ENCODE measurements at regions not wholly inside any gene's neighbourhood (a gene's known extent, or its start where the extent isn't known, plus 50 kb on each side); places are given as distances from the start of the nearest gene placed in this dataset.

DNA sequence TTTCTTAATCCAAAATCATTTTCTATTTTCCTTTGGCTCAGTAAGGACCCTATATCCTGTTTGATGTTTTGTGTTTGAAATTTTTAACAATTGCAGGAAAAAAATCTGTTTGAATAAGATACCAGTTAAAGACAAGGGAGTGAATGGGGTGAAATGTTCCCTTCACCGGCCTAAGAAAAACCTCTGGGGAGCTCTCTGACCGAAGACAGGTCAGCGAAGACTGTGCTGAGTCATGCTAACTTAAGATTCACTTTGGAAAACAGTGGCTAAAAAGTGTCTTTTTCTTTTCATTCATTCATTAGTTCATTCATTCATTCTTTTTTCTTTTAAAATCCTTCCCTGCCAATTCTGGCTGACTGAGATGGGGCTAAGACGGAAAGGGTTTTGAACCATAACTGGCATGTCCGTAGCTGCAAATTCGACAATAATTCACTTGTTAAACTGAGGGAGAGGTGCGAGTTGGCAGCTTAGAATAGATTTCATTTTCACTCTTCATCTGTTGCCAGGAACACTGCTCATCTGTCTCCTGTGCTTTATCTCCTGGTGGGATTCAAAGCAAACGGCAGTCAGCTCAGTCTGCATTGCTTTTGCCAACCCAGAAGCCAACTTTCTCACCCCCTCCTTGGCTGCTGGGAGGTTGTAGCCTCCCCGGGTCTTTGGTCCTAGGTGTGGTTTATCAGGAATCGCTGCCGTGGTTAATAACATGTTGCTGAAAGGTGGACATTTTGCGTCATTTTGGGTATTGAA is 434.0 kb upstream of the LARGE1 start:
- Histone ChIP-seq H3K27me3 (ENCODE audit: control insufficient read depth, insufficient read depth, low read length) (no peaks in the 10 kb centered on the region), H3K36me3 (ENCODE audit: control insufficient read depth, insufficient read depth, low read length) (no peaks in the 10 kb centered on the region), H3K4me3 (ENCODE audit: low read depth, low read length) (no peak overlapping the region)
- CTCF ChIA-PET: no interaction called here
- TF ChIP-seq, protein P1, sequence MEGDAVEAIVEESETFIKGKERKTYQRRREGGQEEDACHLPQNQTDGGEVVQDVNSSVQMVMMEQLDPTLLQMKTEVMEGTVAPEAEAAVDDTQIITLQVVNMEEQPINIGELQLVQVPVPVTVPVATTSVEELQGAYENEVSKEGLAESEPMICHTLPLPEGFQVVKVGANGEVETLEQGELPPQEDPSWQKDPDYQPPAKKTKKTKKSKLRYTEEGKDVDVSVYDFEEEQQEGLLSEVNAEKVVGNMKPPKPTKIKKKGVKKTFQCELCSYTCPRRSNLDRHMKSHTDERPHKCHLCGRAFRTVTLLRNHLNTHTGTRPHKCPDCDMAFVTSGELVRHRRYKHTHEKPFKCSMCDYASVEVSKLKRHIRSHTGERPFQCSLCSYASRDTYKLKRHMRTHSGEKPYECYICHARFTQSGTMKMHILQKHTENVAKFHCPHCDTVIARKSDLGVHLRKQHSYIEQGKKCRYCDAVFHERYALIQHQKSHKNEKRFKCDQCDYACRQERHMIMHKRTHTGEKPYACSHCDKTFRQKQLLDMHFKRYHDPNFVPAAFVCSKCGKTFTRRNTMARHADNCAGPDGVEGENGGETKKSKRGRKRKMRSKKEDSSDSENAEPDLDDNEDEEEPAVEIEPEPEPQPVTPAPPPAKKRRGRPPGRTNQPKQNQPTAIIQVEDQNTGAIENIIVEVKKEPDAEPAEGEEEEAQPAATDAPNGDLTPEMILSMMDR (IDR thresholded peaks at IDR 0.05; ENCODE audit: insufficient read depth, low read depth, low read length): no peak
- DNase-seq (ENCODE audit: low read depth): no peak
- POLR2A ChIA-PET: no interaction called here

DNA sequence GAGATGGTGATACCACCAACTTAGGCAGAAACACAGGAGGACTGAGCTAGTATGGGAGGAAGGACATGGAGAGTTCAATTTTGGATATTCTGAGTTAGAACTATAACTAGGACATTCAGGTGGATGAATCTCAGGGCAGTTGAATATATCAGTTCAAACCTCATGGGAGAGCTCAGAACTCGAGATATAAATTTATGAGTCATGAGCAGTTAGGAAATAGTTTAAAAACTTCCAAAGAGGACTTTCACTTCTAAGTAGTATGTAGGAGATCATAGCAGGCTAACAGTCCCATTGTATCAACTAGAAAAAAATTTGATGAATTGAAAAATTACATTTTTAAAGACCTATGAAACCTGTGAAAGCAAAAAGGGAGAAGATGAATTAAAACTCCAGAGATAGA is 436.2 kb upstream of the LARGE1 start:
- TF ChIP-seq, protein P1 (IDR thresholded peaks at IDR 0.05; ENCODE audit: insufficient read depth, low read depth, low read length): no peak
- CTCF ChIA-PET: no interaction called here
- Histone ChIP-seq H3K36me3 (ENCODE audit: control insufficient read depth, insufficient read depth, low read length) (no peaks in the 10 kb centered on the region), H3K27me3 (ENCODE audit: control insufficient read depth, insufficient read depth, low read length) (no peaks in the 10 kb centered on the region), H3K4me3 (ENCODE audit: low read depth, low read length) (no peak overlapping the region)
- POLR2A ChIA-PET: no interaction called here
- no peak for DNase-seq (ENCODE audit: low read depth)

DNA sequence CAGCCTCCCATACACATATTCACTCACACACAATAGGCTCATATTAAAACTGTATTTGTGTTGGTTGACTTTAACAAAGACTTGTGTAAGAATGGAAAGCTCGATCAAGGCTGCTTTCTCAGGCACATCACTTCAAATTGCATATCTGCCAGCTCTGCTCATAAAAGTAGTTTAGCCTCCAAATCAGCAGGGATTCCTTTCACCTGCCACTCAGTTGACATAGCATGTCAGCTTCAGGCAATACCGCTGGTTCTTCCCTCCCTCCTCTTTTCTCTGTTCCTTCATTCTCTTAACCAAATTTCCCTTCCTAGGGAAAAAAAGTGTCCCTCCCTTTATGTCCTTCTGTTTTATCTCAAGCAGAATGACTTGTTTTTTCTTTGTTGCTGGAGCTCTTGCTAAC is 450.4 kb upstream of the LARGE1 start:
- TF ChIP-seq, protein P1 (IDR thresholded peaks at IDR 0.05; ENCODE audit: insufficient read depth, low read depth, low read length): no peak
- DNase-seq (ENCODE audit: low read depth): no peak
- ChIA-PET CTCF (interaction anchor here (0.6 kb wide), 1 partner anchor 560 kb away, joined by 3 read pairs; no protein-coding TSS in a partner anchor), POLR2A (no interaction called here)
- no peaks in the 10 kb centered on the region for H3K36me3 ChIP-seq (ENCODE audit: control insufficient read depth, insufficient read depth, low read length)
- no peaks in the 10 kb centered on the region for H3K27me3 ChIP-seq (ENCODE audit: control insufficient read depth, insufficient read depth, low read length)
- H3K4me3 ChIP-seq (ENCODE audit: low read depth, low read length): no peak overlapping the region

DNA sequence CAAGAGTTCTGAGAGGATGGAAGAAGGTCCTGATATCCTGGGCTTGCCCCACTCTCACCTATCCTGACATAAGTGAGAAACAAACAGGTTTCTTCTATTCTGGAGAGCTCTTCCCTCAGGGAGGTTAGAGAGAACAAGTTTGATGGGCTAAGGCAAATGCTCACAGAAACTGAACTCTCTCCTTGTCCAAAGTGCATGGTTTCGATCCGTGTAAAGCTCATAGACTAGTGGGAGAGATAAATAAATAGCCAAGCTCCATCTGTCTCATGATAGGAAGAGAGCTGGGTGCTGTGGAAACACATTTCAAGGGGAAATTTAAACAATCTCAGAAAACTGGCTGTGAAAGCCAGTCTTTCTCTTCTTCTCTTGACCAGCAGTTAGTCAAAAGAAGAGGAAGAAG is 459.5 kb upstream of the LARGE1 start:
- CTCF ChIA-PET: no interaction called here
- POLR2A ChIA-PET: no interaction called here
- H3K36me3 ChIP-seq (ENCODE audit: control insufficient read depth, insufficient read depth, low read length): no peaks in the 10 kb centered on the region
- H3K4me3 ChIP-seq (ENCODE audit: low read depth, low read length): no peak overlapping the region
- H3K27me3 ChIP-seq (ENCODE audit: control insufficient read depth, insufficient read depth, low read length): no peaks in the 10 kb centered on the region
- TF ChIP-seq, protein P1 (IDR thresholded peaks at IDR 0.05; ENCODE audit: insufficient read depth, low read depth, low read length): no peak
- no peak for DNase-seq (ENCODE audit: low read depth)

DNA sequence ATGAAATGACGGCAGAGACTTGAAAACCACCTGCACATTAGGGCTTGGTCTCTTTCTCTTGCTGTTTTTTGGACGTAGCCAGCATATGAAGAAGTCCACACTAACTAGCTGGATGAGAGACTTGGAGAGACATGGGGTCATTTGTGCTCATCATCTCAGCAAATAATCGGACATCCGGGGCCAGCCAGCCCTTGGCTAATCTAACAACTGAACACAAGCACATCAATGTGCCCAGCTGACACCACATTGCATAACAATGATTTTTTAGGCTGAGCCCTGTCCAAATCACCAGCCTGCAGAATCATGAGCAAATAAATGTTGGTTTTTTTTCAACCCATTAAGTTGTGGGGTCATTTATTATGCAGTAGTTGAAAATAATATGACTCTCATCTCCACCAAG is 460.3 kb upstream of the LARGE1 start:
- DNase-seq (ENCODE audit: low read depth): no peak
- ChIA-PET CTCF (no interaction called here), POLR2A (no interaction called here)
- no peaks in the 10 kb centered on the region for H3K27me3 ChIP-seq (ENCODE audit: control insufficient read depth, insufficient read depth, low read length)
- TF ChIP-seq, protein P1 (IDR thresholded peaks at IDR 0.05; ENCODE audit: insufficient read depth, low read depth, low read length): no peak
- H3K36me3 ChIP-seq (ENCODE audit: control insufficient read depth, insufficient read depth, low read length): no peaks in the 10 kb centered on the region
- no peak overlapping the region for H3K4me3 ChIP-seq (ENCODE audit: low read depth, low read length)
